ENCODE measurements at regions not wholly inside any gene's neighbourhood (a gene's known extent, or its start where the extent isn't known, plus 50 kb on each side); places are given as distances from the start of the nearest gene placed in this dataset.

DNA sequence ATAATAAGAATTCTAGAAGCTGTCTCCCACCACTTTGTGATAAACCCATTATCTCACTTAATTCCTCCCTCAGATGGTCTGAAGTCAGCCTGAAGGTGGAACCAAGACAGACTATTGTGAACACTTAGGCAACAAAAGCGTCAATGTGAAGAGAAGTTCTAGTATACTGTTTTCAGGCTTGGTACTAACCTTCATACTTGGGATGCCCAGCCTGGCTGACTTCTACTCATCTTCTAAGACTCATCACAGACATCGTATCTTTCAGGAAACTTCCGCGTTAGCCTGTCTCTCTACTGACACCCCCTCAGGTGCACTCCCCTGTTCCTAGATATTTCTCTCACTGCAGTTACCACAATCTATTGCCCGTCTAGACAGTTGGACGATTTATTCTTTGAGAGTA lies 201.2 kb downstream of the SATB1 start:
- TF ChIP-seq POLR2AphosphoS5 (IDR thresholded peaks at IDR 0.05; ENCODE audit: low read depth) (no peak), SPI1 (IDR thresholded peaks at IDR 0.05; ENCODE audit: borderline replicate concordance, low read depth) (no peak), GABPA (IDR thresholded peaks at IDR 0.05; ENCODE audit: low read depth) (no peak)
- TF ChIP-seq, protein P1, sequence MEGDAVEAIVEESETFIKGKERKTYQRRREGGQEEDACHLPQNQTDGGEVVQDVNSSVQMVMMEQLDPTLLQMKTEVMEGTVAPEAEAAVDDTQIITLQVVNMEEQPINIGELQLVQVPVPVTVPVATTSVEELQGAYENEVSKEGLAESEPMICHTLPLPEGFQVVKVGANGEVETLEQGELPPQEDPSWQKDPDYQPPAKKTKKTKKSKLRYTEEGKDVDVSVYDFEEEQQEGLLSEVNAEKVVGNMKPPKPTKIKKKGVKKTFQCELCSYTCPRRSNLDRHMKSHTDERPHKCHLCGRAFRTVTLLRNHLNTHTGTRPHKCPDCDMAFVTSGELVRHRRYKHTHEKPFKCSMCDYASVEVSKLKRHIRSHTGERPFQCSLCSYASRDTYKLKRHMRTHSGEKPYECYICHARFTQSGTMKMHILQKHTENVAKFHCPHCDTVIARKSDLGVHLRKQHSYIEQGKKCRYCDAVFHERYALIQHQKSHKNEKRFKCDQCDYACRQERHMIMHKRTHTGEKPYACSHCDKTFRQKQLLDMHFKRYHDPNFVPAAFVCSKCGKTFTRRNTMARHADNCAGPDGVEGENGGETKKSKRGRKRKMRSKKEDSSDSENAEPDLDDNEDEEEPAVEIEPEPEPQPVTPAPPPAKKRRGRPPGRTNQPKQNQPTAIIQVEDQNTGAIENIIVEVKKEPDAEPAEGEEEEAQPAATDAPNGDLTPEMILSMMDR (IDR thresholded peaks at IDR 0.05; ENCODE audit: insufficient read depth, low read length), result no peak
- TF ChIP-seq, protein P2, sequence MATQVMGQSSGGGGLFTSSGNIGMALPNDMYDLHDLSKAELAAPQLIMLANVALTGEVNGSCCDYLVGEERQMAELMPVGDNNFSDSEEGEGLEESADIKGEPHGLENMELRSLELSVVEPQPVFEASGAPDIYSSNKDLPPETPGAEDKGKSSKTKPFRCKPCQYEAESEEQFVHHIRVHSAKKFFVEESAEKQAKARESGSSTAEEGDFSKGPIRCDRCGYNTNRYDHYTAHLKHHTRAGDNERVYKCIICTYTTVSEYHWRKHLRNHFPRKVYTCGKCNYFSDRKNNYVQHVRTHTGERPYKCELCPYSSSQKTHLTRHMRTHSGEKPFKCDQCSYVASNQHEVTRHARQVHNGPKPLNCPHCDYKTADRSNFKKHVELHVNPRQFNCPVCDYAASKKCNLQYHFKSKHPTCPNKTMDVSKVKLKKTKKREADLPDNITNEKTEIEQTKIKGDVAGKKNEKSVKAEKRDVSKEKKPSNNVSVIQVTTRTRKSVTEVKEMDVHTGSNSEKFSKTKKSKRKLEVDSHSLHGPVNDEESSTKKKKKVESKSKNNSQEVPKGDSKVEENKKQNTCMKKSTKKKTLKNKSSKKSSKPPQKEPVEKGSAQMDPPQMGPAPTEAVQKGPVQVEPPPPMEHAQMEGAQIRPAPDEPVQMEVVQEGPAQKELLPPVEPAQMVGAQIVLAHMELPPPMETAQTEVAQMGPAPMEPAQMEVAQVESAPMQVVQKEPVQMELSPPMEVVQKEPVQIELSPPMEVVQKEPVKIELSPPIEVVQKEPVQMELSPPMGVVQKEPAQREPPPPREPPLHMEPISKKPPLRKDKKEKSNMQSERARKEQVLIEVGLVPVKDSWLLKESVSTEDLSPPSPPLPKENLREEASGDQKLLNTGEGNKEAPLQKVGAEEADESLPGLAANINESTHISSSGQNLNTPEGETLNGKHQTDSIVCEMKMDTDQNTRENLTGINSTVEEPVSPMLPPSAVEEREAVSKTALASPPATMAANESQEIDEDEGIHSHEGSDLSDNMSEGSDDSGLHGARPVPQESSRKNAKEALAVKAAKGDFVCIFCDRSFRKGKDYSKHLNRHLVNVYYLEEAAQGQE (IDR thresholded peaks at IDR 0.05; ENCODE audit: insufficient replicate concordance, low read depth), result no peak
- no peaks in the 10 kb centered on the region for H3K27me3 ChIP-seq (ENCODE audit: insufficient read depth, poor library complexity, severe bottlenecking)
- DNase-seq (ENCODE audit: low read depth in 1 of 2, low spot score in 1 of 2), result peak in 1 of 2 experiments; percentile 11
- H3K27ac ChIP-seq (replicated peaks), result peak overlapping the region; percentile 52
- no peak overlapping the region for H3K4me3 ChIP-seq (replicated peaks; ENCODE audit: insufficient read depth, low read length)

DNA sequence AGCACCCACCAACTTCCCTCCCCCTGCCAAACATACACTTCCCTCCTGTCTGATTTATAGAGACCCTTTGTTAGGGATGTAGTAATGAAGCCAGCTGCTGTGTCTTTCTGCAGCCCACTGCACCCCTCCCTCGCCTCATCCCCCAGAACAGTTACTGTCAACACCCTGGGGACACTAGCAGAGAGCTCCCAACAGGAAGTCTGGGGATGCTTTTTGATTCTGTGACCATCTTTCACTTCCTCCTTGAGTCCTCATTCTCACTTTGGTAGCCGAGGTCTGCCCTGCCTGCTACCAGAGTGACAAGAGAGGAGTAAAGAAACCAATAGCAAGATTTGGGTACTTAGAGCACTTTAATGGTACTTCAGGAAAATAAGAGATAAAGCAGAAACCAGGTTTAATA lies 201.6 kb downstream of the SATB1 start:
- Histone ChIP-seq H3K27ac (replicated peaks) (peak overlapping the region; percentile 52), H3K27me3 (ENCODE audit: insufficient read depth, poor library complexity, severe bottlenecking) (no peaks in the 10 kb centered on the region), H3K4me3 (replicated peaks; ENCODE audit: insufficient read depth, low read length) (no peak overlapping the region)
- DNase-seq (ENCODE audit: low read depth in 1 of 2, low spot score in 1 of 2), result peak; percentile 53 to 75
- TF ChIP-seq, protein P1 (IDR thresholded peaks at IDR 0.05; ENCODE audit: insufficient read depth, low read length), result no peak
- peak; percentile 90 for TF ChIP-seq SPI1 (IDR thresholded peaks at IDR 0.05; ENCODE audit: borderline replicate concordance, low read depth)
- TF ChIP-seq, protein P2 (IDR thresholded peaks at IDR 0.05; ENCODE audit: insufficient replicate concordance, low read depth), result no peak
- TF ChIP-seq POLR2AphosphoS5 (IDR thresholded peaks at IDR 0.05; ENCODE audit: low read depth), result no peak
- TF ChIP-seq GABPA (IDR thresholded peaks at IDR 0.05; ENCODE audit: low read depth), result peak; percentile 61

DNA sequence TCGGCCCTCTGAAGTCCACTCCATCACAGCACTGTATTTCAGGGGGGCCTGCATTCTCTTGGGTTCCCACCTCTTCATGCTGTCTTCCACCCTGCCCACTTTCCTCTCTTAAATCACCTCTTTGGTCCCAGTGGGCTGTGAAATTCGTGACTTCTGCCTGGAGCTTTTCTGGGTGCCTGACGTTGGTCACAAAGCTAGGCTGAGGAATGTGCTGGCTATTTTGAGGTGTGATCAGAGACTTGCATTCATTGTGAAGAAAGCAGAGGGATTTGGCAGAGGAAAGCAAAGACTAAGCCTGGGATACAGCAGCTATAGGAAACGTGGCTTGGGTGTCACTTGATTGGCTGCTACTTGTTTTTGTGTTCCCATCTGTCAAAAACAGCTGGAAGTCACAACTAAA lies 202.5 kb downstream of the SATB1 start:
- DNase-seq (ENCODE audit: low read depth in 1 of 2, low spot score in 1 of 2), result no peak
- TF ChIP-seq GABPA (IDR thresholded peaks at IDR 0.05; ENCODE audit: low read depth) (no peak), POLR2AphosphoS5 (IDR thresholded peaks at IDR 0.05; ENCODE audit: low read depth) (no peak)
- TF ChIP-seq, protein P1 (IDR thresholded peaks at IDR 0.05; ENCODE audit: insufficient read depth, low read length), result no peak
- Histone ChIP-seq H3K4me3 (replicated peaks; ENCODE audit: insufficient read depth, low read length) (no peak overlapping the region), H3K27ac (replicated peaks) (no peak overlapping the region), H3K27me3 (ENCODE audit: insufficient read depth, poor library complexity, severe bottlenecking) (no peaks in the 10 kb centered on the region)

DNA sequence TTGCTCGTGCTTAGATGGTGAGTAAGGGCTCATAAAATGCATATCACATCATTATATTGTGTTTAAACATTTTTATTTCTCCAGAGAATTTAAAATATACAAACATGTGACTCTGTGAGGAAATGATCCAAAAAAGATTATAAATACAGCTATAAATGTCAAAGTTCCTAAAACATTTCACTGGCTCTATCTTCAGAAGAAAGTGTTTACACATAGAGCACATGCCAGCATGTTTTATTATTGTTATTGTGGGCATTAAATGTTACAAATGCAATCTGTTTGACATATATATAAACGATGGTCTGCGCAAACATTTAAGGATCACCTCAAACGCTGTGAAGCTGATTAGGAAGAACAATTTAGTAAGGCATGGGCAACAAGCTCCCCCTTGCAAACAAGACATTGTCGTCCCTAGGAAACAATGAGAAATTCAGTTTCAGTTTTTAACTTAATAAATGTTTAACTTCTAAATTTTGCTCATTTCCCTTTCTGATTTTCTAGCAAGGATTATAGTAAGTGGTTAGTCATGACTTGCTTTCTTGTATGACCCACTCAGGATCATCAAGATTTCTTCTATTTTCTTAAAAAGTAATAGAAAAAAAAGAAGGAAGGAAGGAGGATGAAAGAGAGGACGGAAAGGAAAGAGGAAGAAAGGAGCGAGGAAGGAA lies 207.5 kb downstream of the SATB1 start:
- no peak for DNase-seq (ENCODE audit: low read depth in 1 of 2, low spot score in 1 of 2)
- no peak overlapping the region for H3K27ac ChIP-seq (replicated peaks)
- TF ChIP-seq POLR2AphosphoS5 (IDR thresholded peaks at IDR 0.05; ENCODE audit: low read depth), result no peak
- TF ChIP-seq SPI1 (IDR thresholded peaks at IDR 0.05; ENCODE audit: borderline replicate concordance, low read depth), result no peak
- TF ChIP-seq GABPA (IDR thresholded peaks at IDR 0.05; ENCODE audit: low read depth), result no peak
- TF ChIP-seq, protein P1 (IDR thresholded peaks at IDR 0.05; ENCODE audit: insufficient read depth, low read length), result no peak
- TF ChIP-seq, protein P2 (IDR thresholded peaks at IDR 0.05; ENCODE audit: insufficient replicate concordance, low read depth), result no peak
- no peak overlapping the region for H3K4me3 ChIP-seq (replicated peaks; ENCODE audit: insufficient read depth, low read length)
- H3K27me3 ChIP-seq (ENCODE audit: insufficient read depth, poor library complexity, severe bottlenecking), result no peaks in the 10 kb centered on the region

Data from HL-60 (cell line).